ENCODE measurements at regions not wholly inside any gene's neighbourhood (a gene's known extent, or its start where the extent isn't known, plus 50 kb on each side); places are given as distances from the start of the nearest gene placed in this dataset.
"Not testable (repeated sequence)": the region's sequence is repeated elsewhere in the genome, so short reads cannot be mapped to it uniquely, and the experiment has no call there.

- no peaks in the 10 kb centered on the region for H3K36me3 ChIP-seq
- TF ChIP-seq CTCF (IDR thresholded peaks at IDR 0.05), result no peak
- H3K9me3 ChIP-seq, result no peaks in the 10 kb centered on the region
- H3K4me3 ChIP-seq (ENCODE audit: low read depth in 1 of 2, low read length in 1 of 2), result no peak overlapping the region
- no peaks in the 10 kb centered on the region for H3K4me1 ChIP-seq (ENCODE audit: control insufficient read depth in 1 of 2, insufficient read depth in 1 of 2, low read depth in 1 of 2, low read length in 1 of 2)
- H3K27me3 ChIP-seq, result no peaks in the 10 kb centered on the region
- no peak overlapping the region for H3K27ac ChIP-seq
Observed at GRCh38 chr4:15171725-15172124, 169.4 kb downstream of the CPEB2 start.

GRCh38 chr4:15173251-15173650, 171.0 kb downstream of the CPEB2 start:
- Histone ChIP-seq H3K27me3 (no peaks in the 10 kb centered on the region), H3K36me3 (no peaks in the 10 kb centered on the region), H3K27ac (no peak overlapping the region), H3K4me1 (ENCODE audit: control insufficient read depth in 1 of 2, insufficient read depth in 1 of 2, low read depth in 1 of 2, low read length in 1 of 2) (no peaks in the 10 kb centered on the region), H3K4me3 (ENCODE audit: low read depth in 1 of 2, low read length in 1 of 2) (no peak overlapping the region), H3K9me3 (no peaks in the 10 kb centered on the region)
- no peak for TF ChIP-seq CTCF (IDR thresholded peaks at IDR 0.05)

- not testable (repeated sequence) for H3K36me3 ChIP-seq; H3K4me3 ChIP-seq (ENCODE audit: low read depth in 1 of 2, low read length in 1 of 2); H3K9me3 ChIP-seq; H3K27me3 ChIP-seq; H3K27ac ChIP-seq; H3K4me1 ChIP-seq (ENCODE audit: control insufficient read depth in 1 of 2, insufficient read depth in 1 of 2, low read depth in 1 of 2, low read length in 1 of 2)
Observed at GRCh38 chr4:15174168-15174567, 171.9 kb downstream of the CPEB2 start.

- not testable (repeated sequence) for H3K27ac ChIP-seq; H3K4me1 ChIP-seq (ENCODE audit: control insufficient read depth in 1 of 2, insufficient read depth in 1 of 2, low read depth in 1 of 2, low read length in 1 of 2); H3K4me3 ChIP-seq (ENCODE audit: low read depth in 1 of 2, low read length in 1 of 2); H3K27me3 ChIP-seq; H3K9me3 ChIP-seq; H3K36me3 ChIP-seq
Observed at GRCh38 chr4:15179842-15180241, 177.6 kb downstream of the CPEB2 start.

- no peak for TF ChIP-seq CTCF (IDR thresholded peaks at IDR 0.05)
Observed at GRCh38 chr4:15182600-15183220, 180.4 kb downstream of the CPEB2 start.

GRCh38 chr4:15186149-15186548, 183.9 kb downstream of the CPEB2 start:
- no peak for TF ChIP-seq CTCF (IDR thresholded peaks at IDR 0.05)
- Histone ChIP-seq H3K9me3 (no peaks in the 10 kb centered on the region), H3K36me3 (no peaks in the 10 kb centered on the region), H3K27me3 (no peaks in the 10 kb centered on the region), H3K4me3 (ENCODE audit: low read depth in 1 of 2, low read length in 1 of 2) (no peak overlapping the region), H3K27ac (no peak overlapping the region), H3K4me1 (ENCODE audit: control insufficient read depth in 1 of 2, insufficient read depth in 1 of 2, low read depth in 1 of 2, low read length in 1 of 2) (peaks cover 8 to 13% of the 10 kb centered on the region in 2 experiments)

More at GRCh38 chr4:15182600-15183220, 180.4 kb downstream of the CPEB2 start:
- Histone ChIP-seq H3K36me3 (no peaks in the 10 kb centered on the region), H3K27me3 (no peaks in the 10 kb centered on the region), H3K27ac (no peak overlapping the region), H3K9me3 (no peaks in the 10 kb centered on the region), H3K4me1 (ENCODE audit: control insufficient read depth in 1 of 2, insufficient read depth in 1 of 2, low read depth in 1 of 2, low read length in 1 of 2) (no peaks in the 10 kb centered on the region), H3K4me3 (ENCODE audit: low read depth in 1 of 2, low read length in 1 of 2) (no peak overlapping the region)

- Histone ChIP-seq H3K36me3 (no peaks in the 10 kb centered on the region), H3K4me1 (ENCODE audit: control insufficient read depth in 1 of 2, insufficient read depth in 1 of 2, low read depth in 1 of 2, low read length in 1 of 2) (peaks cover 8 to 13% of the 10 kb centered on the region in 2 experiments), H3K4me3 (ENCODE audit: low read depth in 1 of 2, low read length in 1 of 2) (no peak overlapping the region), H3K27me3 (no peaks in the 10 kb centered on the region), H3K9me3 (no peaks in the 10 kb centered on the region), H3K27ac (no peak overlapping the region)
- TF ChIP-seq CTCF (IDR thresholded peaks at IDR 0.05), result no peak
Observed at GRCh38 chr4:15186806-15187205, 184.5 kb downstream of the CPEB2 start.

Data from neutrophil (primary cell).